Neural progenitor cell (in vitro differentiated cells): ENCODE measurements at regions not wholly inside any gene's neighbourhood (a gene's known extent, or its start where the extent isn't known, plus 50 kb on each side); places are given as distances from the start of the nearest gene placed in this dataset.

Experiments
- DNase-seq: peaks from one replicate; pipeline ENCODE4 v3.0.0-alpha.2; 2016; ENCODE audit warnings: low spot score
- H2AFZ ChIP-seq: fragments of 200-600 bp; sonication (generic); replicated peaks from 2 replicates; pipeline ENCODE4 v1.6.1; 2016; ENCODE audit warnings: antibody characterized with exemption
- H3F3A ChIP-seq: fragments of 200-600 bp; sonication (generic); 2 replicates; pipeline ENCODE4 v1.6.1; 2016; ENCODE audit warnings: antibody characterized with exemption, low read depth
- H3K27ac ChIP-seq: fragments of 200-600 bp; sonication (generic); 2 replicates; pipeline ENCODE4 v1.5.1; 2016; ENCODE audit warnings: mild to moderate bottlenecking
- H3K27me3 ChIP-seq: fragments of 200-600 bp; sonication (generic); 2 replicates; pipeline ENCODE4 v1.6.1; 2016; ENCODE audit warnings: mild to moderate bottlenecking, moderate library complexity
- H3K36me3 ChIP-seq: fragments of 200-600 bp; sonication (generic); 2 replicates; pipeline ENCODE4 v1.5.1; 2016
- H3K4me1 ChIP-seq: fragments of 200-600 bp; sonication (generic); 2 replicates; pipeline ENCODE4 v1.6.1; 2016; ENCODE audit warnings: mixed run types
- H3K4me2 ChIP-seq: fragments of 200-600 bp; sonication (generic); 2 replicates; pipeline ENCODE4 v1.6.1; 2016
- H3K4me3 ChIP-seq: fragments of 200-600 bp; sonication (generic); 2 replicates; pipeline ENCODE4 v1.5.1; 2016
- H3K79me2 ChIP-seq: fragments of 200-600 bp; sonication (generic); 2 replicates; pipeline ENCODE4 v1.6.1; 2016; ENCODE audit warnings: low read depth
- H3K9ac ChIP-seq: fragments of 200-600 bp; sonication (generic); 2 replicates; pipeline ENCODE4 v1.6.1; 2016
- H3K9me3 ChIP-seq: fragments of 200-600 bp; sonication (generic); 2 replicates; pipeline ENCODE4 v1.5.1; 2016; ENCODE audit warnings: low read depth
- H4K20me1 ChIP-seq: fragments of 200-600 bp; sonication (generic); 2 replicates; pipeline ENCODE4 v1.6.1; 2016; ENCODE audit warnings: low read depth
- H3K27ac Mint-ChIP-seq: 3 replicates; pipeline ENCODE4 v1.8.0; 2021; ENCODE audit warnings: mixed read lengths
- H3K27me3 Mint-ChIP-seq: 2 replicates; pipeline ENCODE4 v1.8.0; 2022; ENCODE audit warnings: low read depth, mild to moderate bottlenecking, inconsistent platforms, moderate library complexity, mixed read lengths; ENCODE audit not compliant: insufficient read depth
- H3K36me3 Mint-ChIP-seq: 3 replicates; pipeline ENCODE4 v1.8.0; 2021; ENCODE audit warnings: mixed read lengths
- H3K4me1 Mint-ChIP-seq: 3 replicates; pipeline ENCODE4 v1.8.0; 2021; ENCODE audit warnings: mixed read lengths
- H3K4me3 Mint-ChIP-seq: 3 replicates; pipeline ENCODE4 v1.8.0; 2021; ENCODE audit warnings: mild to moderate bottlenecking, moderate library complexity, mixed read lengths
- H3K9me3 Mint-ChIP-seq: 3 replicates; pipeline ENCODE4 v1.8.0; 2020; ENCODE audit warnings: mixed read lengths
- EZH2 ChIP-seq: fragments of 200-600 bp; sonication (generic); IDR thresholded peaks from 2 replicates; pipeline ENCODE4 v1.6.1; 2017; ENCODE audit warnings: antibody characterized with exemption, mild to moderate bottlenecking, moderate library complexity
- EZH2phosphoT487 ChIP-seq: fragments of 200-600 bp; sonication (generic); IDR thresholded peaks from 2 replicates; pipeline ENCODE4 v1.6.1; 2017; ENCODE audit warnings: antibody characterized with exemption
- TF ChIP-seq, protein P1 (sequence below): fragments of 200-600 bp; sonication (generic); IDR thresholded peaks from 2 replicates; pipeline ENCODE4 v1.5.1; 2017; ENCODE audit warnings: antibody characterized with exemption, mild to moderate bottlenecking

DNA sequence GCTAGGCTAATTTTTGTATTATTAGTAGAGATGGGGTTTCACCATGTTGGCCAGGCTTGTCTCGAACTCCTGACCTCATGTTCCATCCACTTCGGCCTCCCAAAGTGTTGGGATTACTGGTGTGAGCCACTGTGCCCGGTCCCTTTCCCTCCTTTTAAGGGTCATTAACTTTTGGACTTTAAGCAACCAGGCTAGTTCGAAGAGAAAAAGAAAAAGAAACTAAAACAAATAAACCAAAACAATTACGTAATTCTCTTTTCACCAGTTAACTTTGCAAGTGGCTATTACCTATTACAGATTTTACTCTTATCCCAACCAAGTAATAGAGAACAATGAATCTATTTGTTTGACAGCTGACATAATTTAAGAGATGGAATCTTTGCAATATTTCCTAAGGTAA, 72.8 kb upstream of the SEMA3C start:
- no peaks in the 10 kb centered on the region for H3K4me1 Mint-ChIP-seq

DNA sequence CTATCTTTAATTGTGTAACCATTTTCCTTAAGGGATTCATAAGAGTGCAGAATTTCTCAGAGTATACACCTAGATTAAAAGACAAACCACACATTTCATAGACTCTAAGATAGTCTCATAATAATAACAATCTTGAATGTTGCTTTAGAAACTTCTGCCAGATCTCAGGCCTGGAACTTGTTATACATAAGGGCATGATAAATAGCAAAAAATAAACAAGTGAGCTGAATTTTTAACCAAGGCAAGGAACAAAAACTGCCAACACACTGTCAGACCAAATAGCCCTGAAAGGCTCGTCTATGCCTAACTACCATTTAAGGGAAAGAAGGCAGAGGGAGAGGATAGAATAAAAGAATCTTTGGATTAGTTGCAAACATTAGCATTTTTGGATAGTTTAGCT, 65.8 kb upstream of the SEMA3C start:
- Mint-ChIP-seq H3K27ac (no peak overlapping the region), H3K27me3 (peaks cover 6% of the 10 kb centered on the region), H3K4me3 (no peak overlapping the region), H3K9me3 (peaks cover 11% of the 10 kb centered on the region), H3K36me3 (no peaks in the 10 kb centered on the region), H3K4me1 (no peaks in the 10 kb centered on the region)
- no peak for DNase-seq
- Histone ChIP-seq H3K4me1 (no peaks in the 10 kb centered on the region), H3F3A (no peaks in the 10 kb centered on the region), H3K4me2 (no peak overlapping the region), H3K36me3 (no peaks in the 10 kb centered on the region), H2AFZ (no peak overlapping the region), H3K4me3 (no peak overlapping the region), H3K9me3 (no peaks in the 10 kb centered on the region), H3K27me3 (no peaks in the 10 kb centered on the region), H3K79me2 (no peaks in the 10 kb centered on the region), H3K27ac (no peak overlapping the region), H3K9ac (no peak overlapping the region), H4K20me1 (no peaks in the 10 kb centered on the region)
- TF ChIP-seq, protein P1, sequence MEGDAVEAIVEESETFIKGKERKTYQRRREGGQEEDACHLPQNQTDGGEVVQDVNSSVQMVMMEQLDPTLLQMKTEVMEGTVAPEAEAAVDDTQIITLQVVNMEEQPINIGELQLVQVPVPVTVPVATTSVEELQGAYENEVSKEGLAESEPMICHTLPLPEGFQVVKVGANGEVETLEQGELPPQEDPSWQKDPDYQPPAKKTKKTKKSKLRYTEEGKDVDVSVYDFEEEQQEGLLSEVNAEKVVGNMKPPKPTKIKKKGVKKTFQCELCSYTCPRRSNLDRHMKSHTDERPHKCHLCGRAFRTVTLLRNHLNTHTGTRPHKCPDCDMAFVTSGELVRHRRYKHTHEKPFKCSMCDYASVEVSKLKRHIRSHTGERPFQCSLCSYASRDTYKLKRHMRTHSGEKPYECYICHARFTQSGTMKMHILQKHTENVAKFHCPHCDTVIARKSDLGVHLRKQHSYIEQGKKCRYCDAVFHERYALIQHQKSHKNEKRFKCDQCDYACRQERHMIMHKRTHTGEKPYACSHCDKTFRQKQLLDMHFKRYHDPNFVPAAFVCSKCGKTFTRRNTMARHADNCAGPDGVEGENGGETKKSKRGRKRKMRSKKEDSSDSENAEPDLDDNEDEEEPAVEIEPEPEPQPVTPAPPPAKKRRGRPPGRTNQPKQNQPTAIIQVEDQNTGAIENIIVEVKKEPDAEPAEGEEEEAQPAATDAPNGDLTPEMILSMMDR: no peak
- TF ChIP-seq EZH2: no peak

More for the DNA sequence above, 72.8 kb upstream of the SEMA3C start:
- no peaks in the 10 kb centered on the region for H3F3A ChIP-seq
- peaks cover 2% of the 10 kb centered on the region for H3K9me3 Mint-ChIP-seq
- no peak overlapping the region for H3K4me3 Mint-ChIP-seq
- DNase-seq: no peak
- H3K4me1 ChIP-seq: no peaks in the 10 kb centered on the region
- H2AFZ ChIP-seq: no peak overlapping the region
- no peak overlapping the region for H3K4me2 ChIP-seq
- H3K27me3 Mint-ChIP-seq: peaks cover 6% of the 10 kb centered on the region
- H3K27me3 ChIP-seq: no peaks in the 10 kb centered on the region
- H3K27ac ChIP-seq: no peak overlapping the region
- H3K9ac ChIP-seq: no peak overlapping the region
- H3K36me3 ChIP-seq: no peaks in the 10 kb centered on the region
- H3K9me3 ChIP-seq: no peaks in the 10 kb centered on the region
- no peak overlapping the region for H3K27ac Mint-ChIP-seq
- no peaks in the 10 kb centered on the region for H3K79me2 ChIP-seq
- H3K36me3 Mint-ChIP-seq: no peaks in the 10 kb centered on the region
- no peaks in the 10 kb centered on the region for H4K20me1 ChIP-seq
- no peak overlapping the region for H3K4me3 ChIP-seq
- TF ChIP-seq EZH2phosphoT487 (no peak), EZH2 (no peak)
- TF ChIP-seq, protein P1: no peak

DNA sequence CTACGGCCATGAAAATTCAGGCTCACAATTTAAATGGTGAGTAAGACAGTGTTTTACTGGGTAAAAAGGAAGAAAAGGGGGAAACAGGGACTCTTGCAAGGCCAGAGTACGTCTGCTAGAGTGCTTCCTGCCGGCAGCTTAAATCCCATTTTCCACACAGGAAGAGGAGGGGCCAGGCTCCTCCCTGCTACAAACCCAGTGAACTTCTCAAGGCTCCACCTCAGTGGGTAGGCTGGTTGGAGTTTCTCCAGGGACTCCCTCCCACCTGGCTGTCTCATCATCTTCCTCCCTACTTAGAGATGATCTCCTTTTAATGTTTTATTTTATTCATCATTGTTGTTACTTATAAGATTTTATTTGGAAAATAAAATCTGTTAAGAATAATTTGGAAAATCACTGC, 62.6 kb upstream of the SEMA3C start:
- no peak overlapping the region for H2AFZ ChIP-seq
- H3K4me3 Mint-ChIP-seq: no peak overlapping the region
- no peaks in the 10 kb centered on the region for H3K9me3 ChIP-seq
- no peaks in the 10 kb centered on the region for H3K4me1 Mint-ChIP-seq
- DNase-seq: no peak
- no peaks in the 10 kb centered on the region for H3F3A ChIP-seq
- H3K27ac Mint-ChIP-seq: no peak overlapping the region
- H3K9me3 Mint-ChIP-seq: peaks cover 9% of the 10 kb centered on the region
- H4K20me1 ChIP-seq: no peaks in the 10 kb centered on the region
- H3K36me3 Mint-ChIP-seq: no peaks in the 10 kb centered on the region
- H3K27me3 Mint-ChIP-seq: no peaks in the 10 kb centered on the region
- no peak overlapping the region for H3K27ac ChIP-seq
- H3K4me3 ChIP-seq: no peak overlapping the region
- H3K4me2 ChIP-seq: no peak overlapping the region
- TF ChIP-seq, protein P1: no peak
- TF ChIP-seq EZH2 (no peak), EZH2phosphoT487 (no peak)
- no peaks in the 10 kb centered on the region for H3K27me3 ChIP-seq
- no peak overlapping the region for H3K9ac ChIP-seq
- no peaks in the 10 kb centered on the region for H3K36me3 ChIP-seq
- H3K79me2 ChIP-seq: no peaks in the 10 kb centered on the region
- H3K4me1 ChIP-seq: no peaks in the 10 kb centered on the region

DNA sequence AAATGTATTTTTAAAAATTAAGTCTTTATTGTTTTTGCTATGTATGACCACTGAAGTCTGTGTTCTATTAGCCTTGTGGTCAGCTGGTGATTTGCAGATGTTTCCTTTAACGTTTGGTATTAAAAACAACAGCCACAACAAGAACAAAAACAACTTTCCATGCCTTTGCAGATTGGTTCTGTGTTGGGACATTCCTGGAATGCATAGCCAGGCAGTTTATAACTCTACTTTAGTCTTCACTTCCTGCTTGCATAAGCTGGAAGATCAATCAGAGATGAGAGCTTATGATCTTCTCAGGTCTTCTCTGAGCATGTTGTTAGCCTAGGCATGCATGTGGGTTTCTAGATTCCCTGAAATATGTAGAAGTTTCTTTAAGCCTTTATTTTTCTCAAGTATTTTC, 58.9 kb upstream of the SEMA3C start:
- Histone ChIP-seq H3K27me3 (no peaks in the 10 kb centered on the region), H3K79me2 (no peaks in the 10 kb centered on the region), H3K36me3 (no peaks in the 10 kb centered on the region), H3K4me2 (no peak overlapping the region), H3K4me3 (no peak overlapping the region), H4K20me1 (no peaks in the 10 kb centered on the region), H3F3A (no peaks in the 10 kb centered on the region), H2AFZ (no peak overlapping the region), H3K27ac (no peak overlapping the region), H3K9ac (no peak overlapping the region), H3K9me3 (no peaks in the 10 kb centered on the region), H3K4me1 (no peaks in the 10 kb centered on the region)
- Mint-ChIP-seq H3K36me3 (no peaks in the 10 kb centered on the region), H3K9me3 (peaks cover 9% of the 10 kb centered on the region), H3K27ac (no peak overlapping the region), H3K4me3 (no peak overlapping the region), H3K27me3 (no peaks in the 10 kb centered on the region), H3K4me1 (no peaks in the 10 kb centered on the region)
- TF ChIP-seq EZH2: no peak
- TF ChIP-seq EZH2phosphoT487: no peak
- no peak for DNase-seq
